ENCODE measurements at regions not wholly inside any gene's neighbourhood (a gene's known extent, or its start where the extent isn't known, plus 50 kb on each side); places are given as distances from the start of the nearest gene placed in this dataset.

- Histone ChIP-seq H3K36me3 (ENCODE audit: control insufficient read depth, insufficient read depth, low read length) (no peaks in the 10 kb centered on the region), H3K27me3 (ENCODE audit: control insufficient read depth, insufficient read depth, low read length) (no peaks in the 10 kb centered on the region), H3K4me3 (ENCODE audit: low read depth, low read length) (no peak overlapping the region)
- no peak for FAIRE-seq
- DNase-seq (ENCODE audit: low read depth): no peak
- TF ChIP-seq CTCF (IDR thresholded peaks at IDR 0.05; ENCODE audit: insufficient read depth, low read length, severe bottlenecking): no peak
These were observed 104.1 kb upstream of the BTN3A2 start for GRCh38 chr6:26260725-26261490.

GRCh38 chr6:26264547-26264946 lies 100.5 kb upstream of the BTN3A2 start:
- FAIRE-seq (no peak), DNase-seq (ENCODE audit: low read depth) (no peak)
- Histone ChIP-seq H3K36me3 (ENCODE audit: control insufficient read depth, insufficient read depth, low read length) (no peaks in the 10 kb centered on the region), H3K4me3 (ENCODE audit: low read depth, low read length) (no peak overlapping the region), H3K27me3 (ENCODE audit: control insufficient read depth, insufficient read depth, low read length) (no peaks in the 10 kb centered on the region)
- TF ChIP-seq CTCF (IDR thresholded peaks at IDR 0.05; ENCODE audit: insufficient read depth, low read length, severe bottlenecking): no peak

GRCh38 chr6:26267083-26267589 lies 97.9 kb upstream of the BTN3A2 start:
- DNase-seq (ENCODE audit: low read depth) (no peak), FAIRE-seq (no peak)
- no peaks in the 10 kb centered on the region for H3K36me3 ChIP-seq (ENCODE audit: control insufficient read depth, insufficient read depth, low read length)
- no peaks in the 10 kb centered on the region for H3K27me3 ChIP-seq (ENCODE audit: control insufficient read depth, insufficient read depth, low read length)
- TF ChIP-seq CTCF (IDR thresholded peaks at IDR 0.05; ENCODE audit: insufficient read depth, low read length, severe bottlenecking): no peak
- H3K4me3 ChIP-seq (ENCODE audit: low read depth, low read length): no peak overlapping the region

DNA sequence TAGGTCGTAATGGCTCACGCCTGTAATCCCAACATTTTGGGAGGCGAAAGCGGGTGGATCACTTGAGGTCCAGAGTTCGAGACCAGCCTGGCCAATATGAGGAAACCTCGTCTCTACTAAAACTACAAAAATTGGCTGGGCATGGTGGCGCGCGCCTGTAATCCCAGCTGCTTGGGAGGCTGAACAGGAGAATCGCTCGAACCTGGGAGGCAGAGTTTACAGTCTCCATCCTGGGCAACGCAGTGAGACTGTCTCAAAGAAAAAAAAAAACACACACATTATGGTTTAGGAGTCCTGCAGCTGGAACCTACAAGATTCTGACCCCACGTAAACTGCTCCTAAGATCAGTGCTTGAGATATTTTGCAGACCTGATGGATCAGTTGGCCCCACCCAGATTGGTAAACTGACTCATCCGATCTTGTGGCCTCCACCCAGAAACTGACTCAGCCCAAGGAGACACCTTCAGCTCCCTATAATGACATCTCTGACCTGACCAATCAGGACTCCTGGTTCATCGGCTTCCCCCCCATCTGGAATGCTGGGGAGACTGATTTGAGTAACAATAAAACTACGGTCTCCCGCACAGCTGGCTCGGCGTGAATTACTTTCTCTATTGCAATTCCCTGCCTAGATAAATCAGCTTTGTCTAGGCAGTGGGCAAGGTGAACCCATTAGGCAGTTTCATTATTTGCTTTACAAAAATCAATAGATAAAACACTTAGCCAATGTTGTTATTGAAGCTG lies 96.2 kb upstream of the BTN3A2 start:
- Histone ChIP-seq H3K36me3 (ENCODE audit: control insufficient read depth, insufficient read depth, low read length) (no peaks in the 10 kb centered on the region), H3K4me3 (ENCODE audit: low read depth, low read length) (no peak overlapping the region), H3K27me3 (ENCODE audit: control insufficient read depth, insufficient read depth, low read length) (no peaks in the 10 kb centered on the region)
- no peak for TF ChIP-seq CTCF (IDR thresholded peaks at IDR 0.05; ENCODE audit: insufficient read depth, low read length, severe bottlenecking)
- DNase-seq (ENCODE audit: low read depth): peak; percentile 71
- FAIRE-seq: no peak

DNA sequence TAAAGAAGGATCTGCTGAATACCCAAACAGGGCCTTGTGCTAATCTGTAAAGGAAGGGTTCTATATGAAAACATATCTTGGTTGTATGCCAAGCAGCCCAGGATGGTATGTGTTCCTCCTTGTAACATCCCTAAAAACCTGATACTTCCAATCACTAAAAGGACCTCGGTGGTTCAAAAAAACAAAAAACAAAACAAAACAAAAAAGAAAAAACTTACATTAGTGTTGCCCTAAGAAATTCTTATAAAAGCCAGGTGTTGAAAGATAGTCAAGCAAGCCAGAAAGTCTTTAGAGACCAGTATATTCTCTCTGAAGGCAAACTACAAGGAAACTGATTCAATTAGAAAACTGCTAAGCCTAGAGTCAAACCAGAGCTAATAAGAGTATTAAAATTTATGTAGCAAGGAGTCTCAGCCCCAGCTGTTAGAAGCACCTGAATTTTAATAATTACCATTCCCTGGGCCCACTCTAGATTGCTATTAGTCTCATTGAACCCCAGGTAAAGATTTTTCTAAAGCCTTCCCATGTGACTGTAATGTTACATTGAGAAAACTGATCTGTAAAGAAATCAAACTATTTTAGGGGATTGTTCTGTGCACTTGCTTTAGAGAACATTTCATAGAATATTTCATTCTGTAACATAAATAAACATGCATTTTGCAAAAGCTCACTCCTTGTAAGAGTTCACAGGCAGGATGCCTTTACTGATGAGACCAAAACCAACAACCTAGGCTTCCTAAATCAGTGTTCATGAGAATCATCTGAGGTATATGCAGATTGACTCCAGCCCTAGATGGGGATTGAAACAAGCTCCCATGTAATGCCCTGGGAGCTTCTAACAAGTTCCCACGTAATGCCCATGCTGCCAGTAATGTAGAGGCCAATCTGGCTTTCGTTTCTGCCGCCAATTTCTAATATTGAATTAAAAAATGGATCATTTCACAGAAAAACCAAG lies 95.2 kb upstream of the BTN3A2 start:
- no peaks in the 10 kb centered on the region for H3K27me3 ChIP-seq (ENCODE audit: control insufficient read depth, insufficient read depth, low read length)
- DNase-seq (ENCODE audit: low read depth) (peak; percentile 32), FAIRE-seq (no peak)
- H3K36me3 ChIP-seq (ENCODE audit: control insufficient read depth, insufficient read depth, low read length): no peaks in the 10 kb centered on the region
- peak overlapping the region; percentile 46 for H3K4me3 ChIP-seq (ENCODE audit: low read depth, low read length)
- TF ChIP-seq CTCF (IDR thresholded peaks at IDR 0.05; ENCODE audit: insufficient read depth, low read length, severe bottlenecking): no peak
